Lower lobe of right lung (tissue), 2 donors: ENCODE measurements at regions not wholly inside any gene's neighbourhood (a gene's known extent, or its start where the extent isn't known, plus 50 kb on each side); places are given as distances from the start of the nearest gene placed in this dataset.

ENCODE experiments used
- ATAC-seq, 2 donors: fragments of 200-7000 bp; cut with Tn5 transposase; one replicate each; pipeline ENCODE4 v1.9.1; 2020 to 2022; ENCODE audit warnings: mild to moderate bottlenecking in 2 of 2, moderate library complexity in 2 of 2
- DNase-seq: peaks from one replicate; pipeline ENCODE4 v3.0.0-alpha.2; 2020
- H3K27ac ChIP-seq: fragments of 200-600 bp; one replicate; pipeline ENCODE4 v1.8.0; 2022
- H3K27me3 ChIP-seq: fragments of 200-600 bp; one replicate; pipeline ENCODE4 v1.8.0; 2022; ENCODE audit warnings: low read depth
- H3K36me3 ChIP-seq: fragments of 200-600 bp; one replicate; pipeline ENCODE4 v1.8.0; 2022; ENCODE audit warnings: mild to moderate bottlenecking
- H3K4me1 ChIP-seq: fragments of 200-600 bp; one replicate; pipeline ENCODE4 v1.8.0; 2022
- H3K4me3 ChIP-seq: fragments of 200-600 bp; one replicate; pipeline ENCODE4 v1.8.0; 2022; ENCODE audit warnings: mild to moderate bottlenecking
- H3K9me3 ChIP-seq: fragments of 200-600 bp; one replicate; pipeline ENCODE4 v1.8.0; 2022
- CTCF ChIP-seq: fragments of 200-600 bp; IDR thresholded peaks from one replicate; pipeline ENCODE4 v1.8.0; 2022; ENCODE audit warnings: antibody characterized with exemption, mild to moderate bottlenecking
- intact Hi-C: fragments of 100-400 bp; cut with DNase I; formaldehyde crosslinking; loops from one replicate; pipeline ENCODE4 v1.11.0; 2022
- donor health status: DM: no; HTN: yes; CAD: no; lungs with severe emphysema.

DNA sequence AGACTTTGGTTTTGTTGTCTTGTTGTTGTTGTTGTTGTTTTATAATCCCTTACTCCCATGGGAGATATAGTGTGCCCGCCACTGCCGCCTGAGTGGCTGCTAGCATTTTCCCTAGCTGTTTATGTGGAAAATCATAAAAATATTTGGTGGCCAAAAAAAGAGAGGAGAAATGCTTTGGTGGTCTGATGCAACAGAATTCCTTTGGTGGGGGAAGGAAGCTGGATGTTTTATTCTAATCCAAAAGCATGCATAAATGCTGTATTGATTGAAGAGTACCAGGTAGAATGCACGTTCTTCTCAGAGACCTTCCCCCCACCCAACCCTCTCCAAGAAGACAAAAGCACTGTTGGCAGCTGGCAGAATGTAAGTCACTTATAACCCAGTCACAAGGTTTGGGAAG lies 93.2 kb downstream of the C17orf67 start:
- intact Hi-C loops = no loop called here
- TF ChIP-seq CTCF = no peak
- H3K9me3 ChIP-seq = no peaks in the 10 kb centered on the region
- ATAC-seq = no peak
- DNase-seq = no peak
- H3K27me3 ChIP-seq = no peaks in the 10 kb centered on the region
- H3K4me1 ChIP-seq = no peaks in the 10 kb centered on the region
- H3K36me3 ChIP-seq = no peaks in the 10 kb centered on the region
- no peak overlapping the region for H3K4me3 ChIP-seq
- no peak overlapping the region for H3K27ac ChIP-seq
